NCI-H2227 (cell line): ENCODE measurements at regions not wholly inside any gene's neighbourhood (a gene's known extent, or its start where the extent isn't known, plus 50 kb on each side); places are given as distances from the start of the nearest gene placed in this dataset.
"Not testable (repeated sequence)": the region's sequence is repeated elsewhere in the genome, so short reads cannot be mapped to it uniquely, and the experiment has no call there.

Experiments
- DNase-seq: peaks from one replicate; lab custom pipeline; 2025; ENCODE audit not compliant: unreplicated experiment; lab: John Stamatoyannopoulos, UW

DNA sequence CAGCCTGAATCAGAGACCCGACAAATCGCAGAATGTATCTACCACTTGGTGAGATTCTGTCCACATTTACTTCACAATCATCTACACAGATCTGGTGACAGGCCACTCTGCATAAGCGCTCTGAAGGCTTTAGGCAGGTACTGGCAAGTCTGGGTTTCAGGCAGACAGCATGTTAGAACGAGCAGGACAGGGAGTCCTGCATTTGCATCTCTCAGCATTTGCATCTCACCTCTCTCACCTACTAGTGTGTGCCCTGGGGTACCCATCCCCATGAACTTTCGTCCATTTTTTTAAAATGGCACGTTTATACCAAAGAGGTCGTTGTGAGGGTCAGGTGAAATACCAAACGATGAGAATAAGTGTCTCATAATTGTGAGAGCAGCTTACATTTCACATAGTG, 108.2 kb downstream of the SPATA31A1 start:
- DNase-seq = not testable (repeated sequence)

DNA sequence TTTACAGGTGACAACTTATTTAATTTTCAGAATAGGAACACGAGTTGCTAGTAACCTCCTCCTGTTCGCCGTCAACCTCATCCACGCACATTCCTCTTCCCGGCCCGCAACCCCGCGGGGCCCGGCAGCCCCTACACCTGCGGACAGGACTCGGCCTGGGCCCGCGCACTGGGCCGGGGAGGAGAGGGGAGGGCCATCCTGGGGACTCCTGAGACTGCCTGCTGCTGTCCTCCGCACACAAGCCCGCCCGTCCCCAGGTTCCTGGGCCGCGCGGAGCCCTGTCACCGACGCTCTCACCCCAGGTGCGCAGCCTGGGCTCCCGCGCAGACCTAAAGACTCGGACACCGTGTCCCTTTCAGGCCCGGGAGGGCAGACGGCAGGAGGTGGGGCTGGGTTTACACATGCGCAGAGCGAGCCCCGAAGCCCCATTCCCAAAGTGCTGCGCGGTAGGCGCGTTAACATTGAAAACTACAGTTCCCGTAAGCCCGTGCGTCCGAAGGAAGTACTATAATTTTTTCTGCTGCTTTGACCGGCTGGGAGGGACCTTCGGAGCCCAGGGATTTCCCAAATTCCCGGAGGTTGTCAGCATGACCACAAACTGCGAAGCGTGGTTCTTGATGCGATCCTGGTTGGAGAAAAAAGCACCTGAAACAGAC, 108.8 kb downstream of the SPATA31A1 start:
- DNase-seq = peak; percentile 82

DNA sequence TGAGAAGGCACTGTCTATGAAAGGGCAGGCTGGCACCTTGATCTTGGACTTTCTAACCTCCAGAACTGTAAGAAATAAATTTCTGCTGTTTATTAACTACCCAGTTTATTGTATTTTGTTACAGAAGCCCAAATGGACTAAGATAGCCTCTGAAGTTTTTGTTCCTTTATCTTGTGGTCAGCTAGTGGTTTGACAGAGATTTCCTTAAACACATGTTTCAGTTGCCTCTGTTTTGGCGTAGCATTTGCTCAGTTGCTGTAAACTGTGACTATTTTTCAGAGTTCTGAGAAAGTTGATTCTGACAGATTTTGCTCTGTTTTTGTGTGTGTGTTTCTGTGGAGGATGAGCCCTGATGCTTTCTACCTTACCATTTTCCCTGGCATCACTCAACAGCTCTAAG, 119.0 kb downstream of the SPATA31A1 start:
- DNase-seq = not testable (repeated sequence)

DNA sequence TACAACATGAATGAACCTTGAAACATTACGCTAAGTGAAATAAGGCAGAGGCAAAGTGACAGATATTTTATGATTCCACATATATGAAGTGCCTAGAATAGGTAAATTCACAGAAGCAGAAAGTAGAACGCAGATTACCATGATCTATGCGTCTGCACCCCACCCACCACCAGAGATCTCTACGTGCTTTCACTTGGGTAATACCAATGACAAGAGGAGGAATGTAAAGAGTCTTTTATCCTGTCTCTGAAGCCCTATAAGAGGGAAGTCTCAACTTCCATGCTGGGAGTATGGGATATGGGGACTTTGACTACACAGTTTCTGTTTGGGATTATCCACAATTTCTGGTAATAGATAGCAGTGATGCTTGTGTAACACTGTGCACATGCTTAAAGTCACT, 127.6 kb downstream of the SPATA31A1 start:
- not testable (repeated sequence) for DNase-seq

DNA sequence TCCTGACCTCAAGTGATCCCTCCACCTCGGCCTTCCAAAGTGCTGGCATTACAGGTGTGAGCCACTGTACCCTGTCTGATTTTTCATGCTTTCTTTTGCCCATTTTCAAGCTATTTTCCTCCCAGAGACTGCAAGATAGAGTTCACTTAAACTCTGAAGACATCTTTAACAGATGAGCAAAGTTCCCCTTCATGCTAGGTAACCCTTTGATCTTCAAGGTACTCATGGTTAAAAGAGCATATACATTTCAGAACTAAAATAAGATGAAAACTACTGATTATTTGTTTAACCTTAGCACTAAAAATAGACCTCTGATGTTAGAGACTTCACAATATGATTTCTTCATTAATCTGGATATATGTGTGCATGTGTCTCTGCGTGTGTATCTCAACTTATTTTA, 128.4 kb downstream of the SPATA31A1 start:
- DNase-seq = not testable (repeated sequence)

DNA sequence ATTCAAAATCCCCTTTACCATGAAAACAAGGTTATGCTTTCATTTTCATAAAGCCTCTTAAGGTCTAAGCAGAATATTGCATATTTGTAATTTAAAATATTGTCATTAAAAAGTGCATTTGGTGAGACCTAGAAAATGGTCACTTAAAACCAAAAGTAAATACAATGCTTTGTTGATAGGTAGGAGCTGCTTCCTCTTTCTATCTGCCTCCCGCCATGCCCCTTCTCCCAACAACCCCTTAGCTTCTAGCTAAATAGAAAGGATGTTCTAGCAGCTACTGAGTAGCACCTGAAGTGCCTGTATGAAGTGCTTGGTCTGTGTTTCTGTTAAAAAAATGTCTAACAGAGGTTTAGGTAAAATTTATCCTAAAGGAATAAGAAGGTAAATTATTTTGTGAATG, 128.8 kb downstream of the SPATA31A1 start:
- DNase-seq = not testable (repeated sequence)

DNA sequence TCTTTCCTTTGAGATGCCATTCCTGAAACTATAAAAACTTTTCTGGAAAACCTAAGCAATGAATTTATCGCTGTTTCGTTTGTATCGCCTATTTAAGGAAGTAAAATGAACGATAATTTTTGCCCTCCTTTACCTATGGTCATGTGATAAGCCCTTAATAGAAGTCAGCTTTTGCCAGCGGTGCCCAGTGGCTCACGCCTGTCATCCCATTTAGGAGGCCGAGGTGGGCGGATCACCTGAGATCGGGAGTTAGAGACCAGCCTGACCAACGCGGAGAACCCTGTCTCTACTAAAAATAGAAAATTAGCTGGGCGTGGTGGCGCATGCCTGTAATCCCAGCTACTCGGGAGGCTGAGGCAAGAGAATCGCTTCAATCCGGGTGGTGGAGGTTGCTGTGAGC, 132.0 kb downstream of the SPATA31A1 start:
- not testable (repeated sequence) for DNase-seq

DNA sequence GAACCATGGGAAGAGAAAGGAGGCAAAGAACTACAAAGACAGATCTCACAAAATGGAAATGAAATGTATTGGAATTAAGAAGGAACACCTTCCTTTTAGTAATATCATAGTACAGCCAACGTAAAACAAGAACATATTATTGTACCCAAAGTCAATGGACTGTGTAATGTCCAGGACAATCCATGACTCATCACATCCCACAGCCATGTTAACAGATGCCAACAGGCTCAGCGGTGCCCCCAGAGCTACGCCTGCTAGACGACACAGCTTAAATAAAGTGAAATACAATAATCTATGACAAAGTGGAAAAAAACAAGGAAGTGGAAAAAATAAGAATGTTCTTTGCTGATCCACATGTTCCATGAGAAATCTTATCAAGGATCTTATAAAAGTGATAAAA, 140.8 kb downstream of the SPATA31A1 start:
- not testable (repeated sequence) for DNase-seq

DNA sequence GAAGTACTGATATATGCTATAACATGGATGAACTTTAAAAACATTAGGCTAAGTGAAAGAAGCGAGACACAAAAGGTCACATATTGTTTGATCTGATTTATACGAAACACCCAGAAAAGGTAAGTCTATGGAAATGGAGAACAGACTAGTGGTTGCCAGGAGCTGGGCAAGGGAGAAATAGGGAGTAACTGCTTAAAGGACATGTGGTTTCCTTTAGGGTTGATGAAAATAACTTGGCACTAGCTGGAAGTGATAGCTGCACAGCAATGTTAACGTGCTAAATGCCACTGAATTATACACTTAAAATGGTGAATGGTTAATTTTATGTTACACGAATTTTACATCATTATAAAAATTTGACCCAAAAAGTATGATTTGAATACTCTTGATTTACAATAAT, 147.7 kb downstream of the SPATA31A1 start:
- not testable (repeated sequence) for DNase-seq

DNA sequence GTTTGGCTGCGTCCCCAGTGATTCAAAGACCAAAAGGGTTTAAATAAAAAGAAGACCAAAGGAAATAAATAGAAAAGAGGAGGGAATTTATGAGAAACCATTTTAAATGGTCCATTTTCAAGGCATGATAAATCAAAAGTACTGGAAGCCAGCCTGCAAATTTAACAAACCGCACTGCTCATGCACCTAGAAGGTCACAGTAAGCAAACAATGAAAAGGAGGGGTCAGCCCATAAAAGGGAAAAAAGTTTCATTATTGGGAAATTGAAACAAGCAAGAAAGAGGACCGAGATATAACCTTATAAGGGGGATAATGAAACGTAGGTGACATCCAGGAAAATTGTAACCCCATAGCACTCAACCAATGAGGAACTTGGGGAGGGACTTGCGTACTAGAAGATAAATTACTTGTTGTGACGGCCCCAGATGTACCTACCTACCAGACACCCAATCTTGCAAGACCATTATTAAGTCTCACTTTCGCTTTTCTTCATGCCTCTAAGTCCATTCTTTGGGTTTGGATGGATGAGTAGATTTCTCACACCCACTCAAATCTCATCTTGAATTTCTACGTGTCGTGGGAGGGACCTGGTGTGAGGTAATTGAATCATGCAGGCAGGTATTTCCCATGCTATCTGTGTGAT, 172.0 kb downstream of the SPATA31A1 start:
- not testable (repeated sequence) for DNase-seq

DNA sequence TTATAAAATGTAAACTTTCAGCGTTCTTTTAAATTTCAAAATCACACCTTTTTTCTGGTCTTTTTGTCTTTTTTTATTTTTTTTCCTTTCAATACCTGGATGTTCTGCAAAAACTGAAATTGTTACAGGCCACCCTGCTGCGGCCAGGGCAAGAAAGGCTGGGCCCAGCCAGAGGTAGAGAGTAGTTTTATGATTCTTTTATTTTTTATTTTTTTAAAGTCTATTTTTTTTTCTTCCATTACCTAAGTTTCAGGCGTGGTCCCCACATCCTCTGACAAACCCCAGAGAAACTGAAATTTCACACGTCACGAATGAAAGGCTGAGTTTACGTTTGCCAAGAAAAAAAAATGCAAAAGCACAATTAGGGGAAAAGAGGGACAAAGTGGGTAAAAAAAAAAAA, 177.1 kb downstream of the SPATA31A1 start:
- DNase-seq = not testable (repeated sequence)

DNA sequence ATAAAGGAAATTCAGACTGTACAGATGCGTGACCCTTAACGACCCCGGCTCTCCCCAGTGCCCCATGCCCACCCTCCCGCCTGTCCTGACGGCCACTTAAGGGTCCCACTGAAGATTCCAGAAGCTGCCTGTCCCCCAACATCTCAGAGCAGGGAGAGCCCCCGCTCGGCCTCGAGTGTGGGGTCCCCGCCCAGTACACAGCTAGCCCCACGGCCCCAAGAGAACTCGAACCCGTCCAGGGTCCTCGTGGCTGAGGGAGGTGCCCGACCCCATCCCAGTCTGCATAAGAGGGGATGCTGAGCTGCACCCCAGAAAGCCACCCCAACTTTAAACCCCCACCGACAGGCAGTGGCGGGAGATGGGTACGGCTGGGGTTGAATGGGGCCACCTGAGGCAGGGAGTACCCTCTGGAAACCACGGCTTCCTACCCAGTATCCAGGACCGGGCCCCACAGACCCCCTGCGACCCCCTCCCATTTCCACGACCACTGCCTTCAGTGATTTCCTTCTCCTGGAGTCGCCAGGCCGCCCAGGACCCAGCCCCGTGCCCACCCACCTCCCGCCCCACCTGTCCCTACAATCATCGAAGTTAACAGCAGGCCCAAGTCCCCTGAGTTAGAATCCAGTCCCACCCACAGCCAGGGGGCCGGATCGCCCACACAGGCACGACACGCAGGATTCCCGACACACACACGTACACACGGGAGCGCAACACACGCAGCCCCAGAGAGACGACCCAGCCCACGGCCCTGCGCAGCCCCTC, 177.7 kb downstream of the SPATA31A1 start:
- DNase-seq = not testable (repeated sequence)

DNA sequence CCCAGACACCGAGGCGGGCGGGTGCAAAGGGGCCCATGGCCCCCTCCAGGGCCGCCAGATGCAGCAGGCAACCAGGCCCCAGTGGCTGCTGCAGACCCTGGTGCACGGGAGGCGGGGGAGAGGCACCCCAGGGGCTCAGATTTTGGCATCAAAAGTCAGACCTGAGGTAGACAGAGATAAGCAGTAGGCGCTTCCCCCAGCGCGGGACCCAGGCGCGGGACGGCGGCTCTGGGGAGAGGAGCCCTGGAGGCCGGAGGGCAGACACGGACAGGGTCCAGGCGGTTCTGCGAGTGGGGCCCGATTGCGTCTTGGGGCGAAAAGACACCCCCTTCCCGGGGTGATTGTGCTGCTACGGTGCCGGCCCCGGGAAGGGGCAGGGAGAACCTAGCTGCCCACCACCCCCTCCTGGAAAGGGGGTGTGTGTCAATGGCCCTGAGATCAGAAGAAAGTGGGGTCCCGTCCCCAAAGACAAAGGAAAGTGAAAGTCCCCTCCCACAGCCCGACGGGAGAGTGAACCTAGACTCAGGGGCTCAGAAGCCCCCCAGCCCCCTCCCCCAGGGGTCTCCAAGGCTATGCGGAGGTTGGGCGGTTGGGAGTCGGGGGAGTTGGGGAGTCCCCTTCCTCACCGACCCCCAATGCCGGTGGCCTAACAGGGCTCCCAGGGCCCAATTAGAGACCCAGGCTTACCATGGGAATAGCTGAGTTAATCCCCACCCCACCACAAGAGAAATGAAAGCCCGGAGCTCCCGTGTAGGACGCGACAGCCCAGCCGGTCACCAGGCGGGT, 178.5 kb downstream of the SPATA31A1 start:
- DNase-seq = not testable (repeated sequence)

DNA sequence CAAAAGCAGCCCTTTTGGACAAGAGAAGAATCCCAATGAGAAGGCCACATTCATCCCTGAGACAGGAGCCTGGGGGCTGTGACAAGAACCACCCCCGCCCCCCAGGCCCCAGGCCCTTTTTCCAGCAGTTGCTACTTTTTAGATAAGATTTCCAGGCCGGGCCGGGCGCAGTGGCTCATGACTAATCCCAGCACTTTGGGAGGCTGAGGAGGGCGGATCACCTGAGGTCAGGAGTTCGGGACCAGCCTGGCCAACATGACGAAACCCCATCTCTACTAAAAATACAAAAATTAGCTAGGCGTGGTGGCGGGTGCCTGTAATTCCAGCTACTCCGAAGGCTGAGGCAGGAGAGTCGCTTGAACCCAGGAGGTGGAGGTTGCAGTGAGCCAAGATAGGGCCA, 179.4 kb downstream of the SPATA31A1 start:
- not testable (repeated sequence) for DNase-seq

DNA sequence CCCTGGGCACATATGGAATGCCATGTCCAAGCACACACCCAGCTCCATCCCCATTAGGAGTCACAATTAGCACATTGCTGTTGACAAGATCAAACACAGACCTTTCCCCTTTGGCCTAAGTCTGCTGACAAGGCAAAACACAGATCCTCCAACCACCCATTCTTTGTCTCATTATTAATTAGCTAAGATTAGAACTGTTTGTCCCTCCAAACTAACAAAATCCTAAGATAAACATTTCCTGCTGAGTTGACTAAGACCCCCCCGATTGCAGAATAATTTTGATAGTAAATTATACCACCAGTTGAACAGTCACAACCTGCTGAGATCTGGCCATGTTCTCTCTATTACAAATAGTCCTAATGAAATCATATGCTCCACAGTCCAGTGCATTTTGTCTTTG, 186.7 kb downstream of the SPATA31A1 start:
- DNase-seq = not testable (repeated sequence)

DNA sequence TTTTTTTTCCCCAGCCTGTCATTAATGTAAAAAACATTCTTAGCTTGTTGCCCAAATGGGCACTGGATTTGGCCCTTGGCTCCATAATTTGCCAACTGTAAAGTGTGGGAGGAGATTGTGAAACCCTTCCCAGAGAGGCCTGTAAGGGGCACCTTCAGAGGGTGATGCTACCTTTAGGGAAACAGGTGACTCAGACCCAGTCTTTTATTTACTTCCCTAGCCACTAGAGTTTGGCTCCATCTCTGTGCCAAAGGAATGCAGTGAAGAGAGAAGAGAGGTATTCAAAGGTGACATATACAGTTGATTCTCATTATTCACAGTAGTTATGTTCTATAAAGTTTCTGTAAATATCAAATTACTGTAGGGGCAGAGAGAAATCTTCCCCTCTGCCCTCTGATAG, 189.6 kb downstream of the SPATA31A1 start:
- DNase-seq = not testable (repeated sequence)

DNA sequence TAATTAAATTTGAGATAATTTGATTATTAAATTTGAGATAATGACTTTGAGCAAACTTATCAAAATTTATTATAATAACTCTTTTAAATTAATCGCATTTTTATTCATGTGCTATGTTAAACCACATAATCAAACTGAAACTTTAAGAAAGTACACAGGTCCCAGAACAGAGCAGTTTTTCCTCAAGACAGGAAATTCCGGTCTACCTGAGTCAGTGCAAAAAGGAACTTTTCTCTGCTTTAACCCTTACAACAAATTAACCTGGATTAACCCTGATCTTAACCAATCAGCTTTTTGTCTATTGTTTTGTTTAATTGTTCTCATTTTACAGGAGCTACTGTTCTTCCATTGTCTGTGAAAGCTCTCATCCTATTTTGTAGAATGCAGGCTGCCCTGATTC, 195.1 kb downstream of the SPATA31A1 start:
- DNase-seq = not testable (repeated sequence)

DNA sequence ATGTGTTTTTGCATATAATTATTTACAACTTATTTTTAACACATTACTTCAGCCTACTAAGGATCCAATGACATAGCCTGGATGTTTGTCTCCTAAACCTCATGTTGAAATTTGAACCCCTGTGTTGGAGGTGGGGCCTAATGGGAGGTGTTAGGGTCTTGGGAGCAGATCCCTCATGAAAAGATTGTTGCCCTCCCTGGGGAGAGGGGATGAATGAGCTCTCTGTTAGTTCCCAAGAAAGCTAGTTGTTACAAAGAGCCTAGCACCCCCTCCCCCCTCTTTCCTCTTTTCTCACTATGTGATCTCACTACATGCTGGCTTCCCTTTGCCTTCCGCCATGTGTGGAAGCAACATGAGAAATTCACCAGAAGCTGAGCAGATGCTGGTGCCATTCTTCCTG, 196.1 kb downstream of the SPATA31A1 start:
- DNase-seq = not testable (repeated sequence)

DNA sequence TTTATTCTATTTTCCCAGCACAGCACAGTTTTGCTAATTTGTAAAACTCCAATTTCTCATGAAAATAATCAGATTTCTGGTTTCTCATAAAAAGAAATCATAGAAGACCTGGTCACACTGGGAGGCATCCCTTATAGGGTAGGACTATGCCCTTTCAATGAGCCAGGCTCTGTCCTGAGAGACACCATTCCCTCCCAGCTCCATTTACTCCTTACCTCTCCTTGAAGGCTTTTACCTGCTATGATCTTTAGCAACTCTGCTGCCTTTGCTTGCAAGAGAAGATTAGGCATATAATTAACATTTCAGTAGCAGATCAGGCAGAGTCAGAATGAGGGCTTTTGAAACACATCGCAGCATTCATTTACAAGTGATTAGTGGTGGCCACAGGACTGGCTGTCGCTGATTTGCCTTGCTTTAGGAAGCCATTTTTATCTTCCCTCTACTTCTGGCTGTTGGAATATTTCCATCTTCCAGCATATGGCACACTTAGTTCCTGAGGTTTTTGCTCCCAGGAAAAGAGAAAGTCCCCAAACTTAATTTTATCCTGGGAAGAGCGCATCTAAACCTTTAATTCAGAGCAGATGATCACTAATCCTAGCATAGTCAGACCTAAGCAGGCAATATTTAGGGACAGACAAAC, 196.9 kb downstream of the SPATA31A1 start:
- DNase-seq = not testable (repeated sequence)

DNA sequence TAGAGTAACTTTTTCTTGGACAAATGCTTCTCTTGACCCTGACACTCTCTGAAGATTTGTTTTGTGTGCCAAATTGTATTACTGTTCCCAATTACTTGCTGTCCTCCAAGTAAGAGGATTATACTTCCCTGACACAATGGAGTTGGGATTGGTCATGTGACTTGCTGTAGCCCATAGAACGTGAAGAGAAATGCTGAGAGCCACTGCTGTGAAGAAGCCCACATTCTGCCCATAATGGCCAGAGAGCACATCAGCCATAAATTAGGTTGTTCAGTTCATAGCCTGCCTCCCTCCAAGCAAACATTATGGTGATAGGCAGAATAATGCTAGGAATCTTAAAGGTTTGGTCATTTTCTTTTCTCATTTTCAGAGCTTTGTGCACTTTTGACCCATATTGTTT, 198.9 kb downstream of the SPATA31A1 start:
- DNase-seq = not testable (repeated sequence)

DNA sequence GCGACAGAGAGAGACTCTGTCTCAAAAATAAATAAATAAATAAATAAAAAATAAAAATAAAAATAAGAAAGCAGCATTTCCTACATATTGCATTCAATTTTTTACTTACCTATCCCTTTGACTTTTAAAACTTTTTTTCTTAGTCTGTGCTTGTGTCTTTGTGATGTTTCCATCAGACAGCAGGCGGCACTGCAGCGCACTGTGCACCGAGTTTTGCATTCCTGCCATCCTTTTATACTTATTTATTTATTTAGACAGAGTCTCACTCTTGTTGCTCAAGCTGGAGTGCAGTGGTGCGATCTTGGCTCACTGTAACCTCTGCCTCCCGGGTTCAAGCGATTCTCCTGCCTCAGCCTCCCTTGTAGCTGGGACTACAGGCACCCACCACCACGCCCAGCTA, 203.9 kb downstream of the SPATA31A1 start:
- DNase-seq = not testable (repeated sequence)
